Stimulated activated CD8-positive, alpha-beta memory T cell treated with anti-CD3 and anti-CD28 coated beads, Interleukin-2, amount 100 ng/mL, for 48 hours (primary cell): ENCODE measurements at regions not wholly inside any gene's neighbourhood (a gene's known extent, or its start where the extent isn't known, plus 50 kb on each side); places are given as distances from the start of the nearest gene placed in this dataset.
A peak's percentile ranks its signal among the peaks of the same experiment; 100 is the strongest.

Experiments used
- DNase-seq, 2 donors: peaks; one replicate each; pipeline ENCODE4 v3.0.0-alpha.2; 2020; ENCODE audit warnings: low read depth in 2 of 2

GRCh38 chr16:85971902-85972638 is 73.1 kb downstream of the IRF8 start:
- DNase-seq, result no peak

- DNase-seq, result no peak
Observed at GRCh38 chr16:85974428-85975375, 75.7 kb downstream of the IRF8 start.

GRCh38 chr16:85975451-85975981 is 76.6 kb downstream of the IRF8 start:
- DNase-seq, result no peak

GRCh38 chr16:85978291-85978775 is 79.4 kb downstream of the IRF8 start:
- no peak for DNase-seq

GRCh38 chr16:85978976-85979375 is 80.0 kb downstream of the IRF8 start:
- DNase-seq, result no peak

GRCh38 chr16:85979605-85980004 is 80.6 kb downstream of the IRF8 start:
- DNase-seq, result no peak

- no peak for DNase-seq
Observed at GRCh38 chr16:85980686-85981085, 81.7 kb downstream of the IRF8 start.

GRCh38 chr16:85981826-85982562 is 83.0 kb downstream of the IRF8 start:
- no peak for DNase-seq

- no peak for DNase-seq
Observed at GRCh38 chr16:85982563-85982939, 83.6 kb downstream of the IRF8 start.

- DNase-seq, result no peak
Observed at GRCh38 chr16:85983064-85983463, 84.1 kb downstream of the IRF8 start.

GRCh38 chr16:85983606-85984230 is 84.8 kb downstream of the IRF8 start:
- DNase-seq, result no peak

- no peak for DNase-seq
Observed at GRCh38 chr16:85984231-85984880, 85.4 kb downstream of the IRF8 start.

- no peak for DNase-seq
Observed at GRCh38 chr16:85984947-85985451, 86.0 kb downstream of the IRF8 start.

- DNase-seq, result peak in 1 of 2 donors; percentile 44
Observed at GRCh38 chr16:85986931-85987749, 88.2 kb downstream of the IRF8 start.

- no peak for DNase-seq
Observed at GRCh38 chr16:85987750-85988078, 88.8 kb downstream of the IRF8 start.

- DNase-seq, result no peak
Observed at GRCh38 chr16:85988306-85988705, 89.3 kb downstream of the IRF8 start.

- DNase-seq, result peak in 1 of 2 donors; percentile 24
Observed at GRCh38 chr16:85988723-85989313, 89.9 kb downstream of the IRF8 start.

- no peak for DNase-seq
Observed at GRCh38 chr16:85989376-85989775, 90.4 kb downstream of the IRF8 start.

GRCh38 chr16:85989863-85990643 is 91.1 kb downstream of the IRF8 start:
- no peak for DNase-seq
